NCI-H2196 (cell line): ENCODE measurements at regions not wholly inside any gene's neighbourhood (a gene's known extent, or its start where the extent isn't known, plus 50 kb on each side); places are given as distances from the start of the nearest gene placed in this dataset.
"Not testable (repeated sequence)": the region's sequence is repeated elsewhere in the genome, so short reads cannot be mapped to it uniquely, and the experiment has no call there.

Experiments used
- DNase-seq: peaks from one replicate; lab custom pipeline; 2025; ENCODE audit not compliant: unreplicated experiment; lab: John Stamatoyannopoulos, UW

GRCh38 chr5:50343715-50344114 is 97.4 kb downstream of the EMB start:
- DNase-seq: no peak

- DNase-seq: no peak
These were observed 100.3 kb downstream of the EMB start for GRCh38 chr5:50340757-50341156.

DNA sequence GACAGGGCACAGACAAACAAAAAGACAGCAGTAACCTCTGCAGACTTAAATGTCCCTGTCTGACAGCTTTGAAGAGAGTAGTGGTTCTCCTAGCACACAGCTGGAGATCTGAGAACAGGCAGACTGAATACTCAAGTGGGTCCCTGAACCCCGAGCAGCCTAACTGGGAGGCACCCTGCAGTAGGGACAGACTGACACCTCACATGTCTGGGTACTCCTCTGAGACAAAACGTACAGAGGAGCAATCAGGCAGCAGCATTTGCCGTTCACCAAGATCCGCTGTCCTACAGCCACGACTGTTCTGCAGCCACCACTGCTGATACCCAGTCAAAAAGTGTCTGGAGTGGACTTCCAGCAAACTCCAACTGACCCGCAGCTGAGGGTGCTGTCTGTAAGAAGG is 110.5 kb downstream of the EMB start:
- not testable (repeated sequence) for DNase-seq

GRCh38 chr5:50328193-50328729 is 112.8 kb downstream of the EMB start:
- no peak for DNase-seq

GRCh38 chr5:50325237-50325832 is 115.8 kb downstream of the EMB start:
- DNase-seq: peak; percentile 35

DNA sequence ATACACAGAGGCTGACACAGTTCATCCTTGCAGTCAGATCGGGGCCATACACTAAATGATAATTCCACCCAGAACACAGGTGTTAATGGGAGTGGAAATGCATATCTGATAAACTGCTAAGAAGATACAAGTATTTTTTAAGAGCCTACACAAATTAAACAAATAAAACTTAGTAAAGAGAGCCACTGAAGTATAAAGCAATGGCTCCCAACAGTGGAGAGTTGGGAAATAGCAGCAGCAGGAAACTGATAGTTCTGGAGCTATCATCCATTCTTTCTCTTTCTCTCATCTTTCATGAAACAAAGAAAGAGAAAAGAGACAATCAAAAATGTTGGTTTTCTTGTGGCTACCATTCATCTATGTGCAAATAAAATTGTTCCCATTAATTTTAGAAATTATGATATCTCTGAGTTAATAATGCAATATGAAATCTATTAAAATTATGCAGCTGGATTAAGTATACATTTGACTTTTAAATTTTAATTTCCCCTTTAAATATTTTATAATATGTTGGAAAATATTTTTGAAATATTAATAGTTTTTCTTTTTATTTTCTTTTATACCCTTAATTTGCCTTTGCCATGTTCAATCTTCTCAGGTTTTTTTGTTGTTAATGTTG is 120.8 kb downstream of the EMB start:
- no peak for DNase-seq

GRCh38 chr5:50318220-50318619 is 122.9 kb downstream of the EMB start:
- no peak for DNase-seq

- DNase-seq: not testable (repeated sequence)
These were observed 134.6 kb downstream of the EMB start for GRCh38 chr5:50306488-50306887.

DNA sequence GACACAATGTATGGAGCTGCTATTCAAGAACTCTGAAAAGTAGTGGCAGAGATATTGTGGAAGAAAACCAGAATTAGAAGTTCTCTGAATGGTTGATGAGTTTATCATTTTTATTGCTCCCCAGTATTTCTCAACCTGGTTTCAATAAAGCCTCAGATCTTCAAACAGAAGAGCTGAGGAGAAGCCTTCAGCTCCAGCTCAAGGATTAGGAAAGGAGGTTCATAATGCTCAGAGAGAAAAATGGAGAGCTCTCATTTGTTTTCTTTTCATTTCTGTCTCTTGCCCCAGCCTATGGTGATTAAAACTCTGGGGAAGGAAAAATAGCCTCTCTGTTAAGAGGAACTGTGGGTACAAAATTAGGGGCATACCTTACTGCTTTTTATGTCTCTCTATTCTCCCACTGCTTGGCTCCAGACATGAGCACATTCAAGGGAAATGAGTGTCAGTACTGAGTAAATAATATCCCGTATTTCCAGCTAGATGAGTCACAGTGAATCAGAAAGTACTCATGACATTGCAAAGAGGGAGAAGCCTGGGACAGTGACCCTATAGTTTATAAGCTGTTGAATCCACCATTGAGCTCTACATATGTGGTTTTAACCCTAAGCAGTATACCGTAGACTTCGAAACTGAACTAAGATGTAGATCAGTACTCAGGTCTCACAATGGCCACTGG is 138.1 kb downstream of the EMB start:
- DNase-seq: no peak

- no peak for DNase-seq
These were observed 139.3 kb downstream of the EMB start for GRCh38 chr5:50301756-50302155.

DNA sequence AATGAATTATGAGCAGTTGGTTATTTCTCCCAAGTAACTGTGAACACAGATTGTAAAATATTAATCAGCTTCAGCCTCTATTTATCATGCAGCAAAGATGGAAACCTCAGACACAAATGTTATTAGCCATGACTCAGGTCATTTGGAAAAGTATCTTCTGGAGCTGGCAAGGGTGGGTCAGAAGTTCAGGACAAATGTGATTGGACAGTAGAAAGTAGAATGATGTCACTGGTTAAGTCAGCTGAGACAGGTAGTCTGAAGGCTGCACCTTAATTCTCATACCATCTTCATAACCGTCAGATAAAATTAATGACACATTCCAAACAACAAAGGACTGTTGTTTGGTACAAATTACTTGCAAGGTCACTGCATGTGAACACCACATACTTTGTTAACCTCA is 140.2 kb downstream of the EMB start:
- no peak for DNase-seq

DNA sequence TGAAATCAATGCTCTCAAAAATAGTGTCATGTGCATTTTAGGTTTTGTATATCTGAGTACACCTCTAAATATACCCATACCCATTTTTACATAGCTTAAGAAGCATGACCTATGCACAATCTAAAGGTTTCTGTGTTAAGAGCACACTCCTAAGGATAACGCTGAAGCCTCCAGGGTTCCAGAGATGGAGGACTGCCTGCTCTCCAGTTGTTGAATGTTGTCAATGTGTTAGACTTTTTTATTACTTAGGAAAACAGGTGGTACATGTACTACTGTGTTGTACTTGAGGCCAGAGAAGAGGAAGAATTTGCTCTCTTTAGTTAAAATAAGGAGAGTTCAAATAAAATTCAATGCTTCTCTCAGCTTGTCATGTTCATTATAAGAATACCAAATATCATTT is 141.2 kb downstream of the EMB start:
- DNase-seq: no peak

- no peak for DNase-seq
These were observed 148.2 kb downstream of the EMB start for GRCh38 chr5:50292735-50293394.

DNA sequence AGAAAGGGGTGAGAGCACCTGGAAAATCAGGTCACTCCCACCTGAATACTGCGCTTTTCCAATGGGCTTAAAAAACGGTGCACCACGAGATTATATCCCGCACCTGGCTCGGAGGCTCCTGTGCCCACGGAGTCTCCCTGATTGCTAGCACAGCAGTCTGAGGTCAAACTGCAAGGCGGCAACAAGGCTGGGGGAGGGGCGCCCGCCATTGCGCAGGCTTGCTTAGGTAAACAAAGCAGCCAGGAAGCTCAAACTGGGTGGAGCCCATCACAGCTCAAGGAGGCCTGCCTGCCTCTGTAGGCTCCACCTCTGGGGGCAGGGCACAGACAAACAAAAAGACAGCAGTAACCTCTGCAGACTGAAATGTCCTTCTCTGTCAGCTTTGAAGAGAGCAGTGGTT is 160.6 kb downstream of the EMB start:
- not testable (repeated sequence) for DNase-seq
